Astrocyte (in vitro differentiated cells and primary cell): ENCODE measurements at regions not wholly inside any gene's neighbourhood (a gene's known extent, or its start where the extent isn't known, plus 50 kb on each side); places are given as distances from the start of the nearest gene placed in this dataset.

Source experiments
- DNase-seq: peaks from one replicate; pipeline ENCODE4 v3.0.0-alpha.2; 2010; ENCODE audit warnings: low read depth
- FAIRE-seq: peaks from 2 replicates; lab custom pipeline; 2011; peaks lifted over from hg19 to GRCh38; lab: Jason Lieb, UNC
- H2AFZ ChIP-seq: 2 replicates; pipeline ENCODE4 v1.6.0; 2012; ENCODE audit warnings: low read depth, low read length, inconsistent platforms
- H3K27ac ChIP-seq: 2 replicates; pipeline ENCODE4 v1.5.1; 2011; ENCODE audit warnings: low read depth, low read length, inconsistent platforms
- H3K27me3 ChIP-seq: 2 replicates; pipeline ENCODE4 v1.6.0; 2011; ENCODE audit warnings: low read length, inconsistent platforms; ENCODE audit not compliant: insufficient read depth
- H3K36me3 ChIP-seq: 2 replicates; pipeline ENCODE4 v1.5.1; 2011; ENCODE audit warnings: low read length, inconsistent platforms; ENCODE audit not compliant: insufficient read depth
- H3K4me1 ChIP-seq: 2 replicates; pipeline ENCODE4 v1.5.1; 2011; ENCODE audit warnings: low read length, inconsistent platforms; ENCODE audit not compliant: insufficient read depth
- H3K4me2 ChIP-seq: 2 replicates; pipeline ENCODE4 v1.6.0; 2012; ENCODE audit warnings: low read length, inconsistent platforms
- H3K4me3 ChIP-seq: 2 replicates; pipeline ENCODE4 v1.5.1; 2011; ENCODE audit warnings: low read depth, mild to moderate bottlenecking, low read length, inconsistent platforms; ENCODE audit not compliant: insufficient read depth
- H3K79me2 ChIP-seq: 2 replicates; pipeline ENCODE4 v1.6.0; 2012; ENCODE audit warnings: mild to moderate bottlenecking, low read length, inconsistent platforms; ENCODE audit not compliant: insufficient read depth
- H3K9ac ChIP-seq: 2 replicates; pipeline ENCODE4 v1.6.0; 2012; ENCODE audit warnings: mild to moderate bottlenecking, low read length, inconsistent platforms
- H3K9me3 ChIP-seq: 2 replicates; pipeline ENCODE4 v1.5.1; 2012; ENCODE audit warnings: low read depth, mild to moderate bottlenecking, low read length, inconsistent platforms; ENCODE audit not compliant: insufficient read depth
- H4K20me1 ChIP-seq: 2 replicates; pipeline ENCODE4 v1.6.0; 2012; ENCODE audit warnings: low read length, inconsistent platforms; ENCODE audit not compliant: insufficient read depth
- H3K27ac Mint-ChIP-seq: one replicate; pipeline ENCODE4 v1.8.0; 2021; ENCODE audit warnings: mild to moderate bottlenecking, mixed read lengths; ENCODE audit not compliant: unreplicated experiment
- H3K27me3 Mint-ChIP-seq: one replicate; pipeline ENCODE4 v1.8.0; 2021; ENCODE audit warnings: low read depth, mixed read lengths; ENCODE audit not compliant: unreplicated experiment
- H3K36me3 Mint-ChIP-seq: one replicate; pipeline ENCODE4 v1.8.0; 2021; ENCODE audit warnings: low read depth, mixed read lengths; ENCODE audit not compliant: unreplicated experiment
- H3K4me1 Mint-ChIP-seq: one replicate; pipeline ENCODE4 v1.8.0; 2021; ENCODE audit warnings: low read depth, mixed read lengths; ENCODE audit not compliant: unreplicated experiment
- H3K4me3 Mint-ChIP-seq: one replicate; pipeline ENCODE4 v1.8.0; 2021; ENCODE audit warnings: mild to moderate bottlenecking, moderate library complexity, mixed read lengths; ENCODE audit not compliant: unreplicated experiment
- H3K9me3 Mint-ChIP-seq: one replicate; pipeline ENCODE4 v1.8.0; 2021; ENCODE audit warnings: mild to moderate bottlenecking, mixed read lengths; ENCODE audit not compliant: unreplicated experiment
- CTCF ChIP-seq: IDR thresholded peaks from 2 replicates; pipeline ENCODE4 v1.5.1; 2011; ENCODE audit warnings: low read depth, mild to moderate bottlenecking, inconsistent platforms, low read length, moderate library complexity; ENCODE audit not compliant: insufficient read depth
- EZH2 ChIP-seq: IDR thresholded peaks from 2 replicates; pipeline ENCODE4 v1.6.1; 2012; ENCODE audit warnings: mild to moderate bottlenecking, low read length, inconsistent platforms; ENCODE audit not compliant: insufficient read depth

- H3K36me3 Mint-ChIP-seq = no peaks in the 10 kb centered on the region
- TF ChIP-seq EZH2 (no peak), CTCF (no peak)
- Histone ChIP-seq H2AFZ (no peak overlapping the region), H4K20me1 (no peaks in the 10 kb centered on the region), H3K9me3 (no peaks in the 10 kb centered on the region), H3K4me1 (no peaks in the 10 kb centered on the region), H3K27ac (no peak overlapping the region), H3K79me2 (no peaks in the 10 kb centered on the region), H3K27me3 (no peaks in the 10 kb centered on the region), H3K9ac (no peak overlapping the region), H3K4me3 (no peak overlapping the region), H3K4me2 (no peak overlapping the region), H3K36me3 (no peaks in the 10 kb centered on the region)
- DNase-seq (no peak), FAIRE-seq (no peak)
- H3K27ac Mint-ChIP-seq = no peak overlapping the region
- peaks cover 20% of the 10 kb centered on the region for H3K27me3 Mint-ChIP-seq
- no peak overlapping the region for H3K4me3 Mint-ChIP-seq
- peaks cover 6% of the 10 kb centered on the region for H3K4me1 Mint-ChIP-seq
- no peaks in the 10 kb centered on the region for H3K9me3 Mint-ChIP-seq
Observed at GRCh38 chr1:48084826-48085225, 87.6 kb upstream of the TRABD2B start.

GRCh38 chr1:48082271-48082962 is 85.2 kb upstream of the TRABD2B start:
- no peak overlapping the region for H3K9ac ChIP-seq
- H3K27me3 ChIP-seq = no peaks in the 10 kb centered on the region
- TF ChIP-seq EZH2 = no peak
- H3K9me3 Mint-ChIP-seq = no peaks in the 10 kb centered on the region
- H3K27ac ChIP-seq = no peak overlapping the region
- H3K36me3 ChIP-seq = no peaks in the 10 kb centered on the region
- H3K4me3 ChIP-seq = no peak overlapping the region
- peaks cover 38% of the 10 kb centered on the region for H3K27me3 Mint-ChIP-seq
- H3K79me2 ChIP-seq = no peaks in the 10 kb centered on the region
- no peaks in the 10 kb centered on the region for H3K9me3 ChIP-seq
- H3K27ac Mint-ChIP-seq = peak overlapping the region; percentile 67
- no peaks in the 10 kb centered on the region for H3K4me1 ChIP-seq
- no peak overlapping the region for H2AFZ ChIP-seq
- DNase-seq = no peak
- H3K4me2 ChIP-seq = no peak overlapping the region
- H3K36me3 Mint-ChIP-seq = no peaks in the 10 kb centered on the region
- H3K4me3 Mint-ChIP-seq = no peak overlapping the region
- no peak for FAIRE-seq
- H4K20me1 ChIP-seq = no peaks in the 10 kb centered on the region
- peaks cover 8% of the 10 kb centered on the region for H3K4me1 Mint-ChIP-seq

GRCh38 chr1:48080331-48081255 is 83.4 kb upstream of the TRABD2B start:
- Histone ChIP-seq H3K27ac (no peak overlapping the region), H2AFZ (no peak overlapping the region), H3K9me3 (no peaks in the 10 kb centered on the region), H3K79me2 (no peaks in the 10 kb centered on the region), H4K20me1 (no peaks in the 10 kb centered on the region), H3K4me2 (no peak overlapping the region), H3K4me3 (no peak overlapping the region), H3K9ac (no peak overlapping the region), H3K4me1 (no peaks in the 10 kb centered on the region), H3K36me3 (no peaks in the 10 kb centered on the region), H3K27me3 (peaks cover 3% of the 10 kb centered on the region)
- Mint-ChIP-seq H3K9me3 (no peaks in the 10 kb centered on the region), H3K27me3 (peaks cover 44% of the 10 kb centered on the region), H3K27ac (no peak overlapping the region), H3K4me3 (no peak overlapping the region), H3K36me3 (no peaks in the 10 kb centered on the region), H3K4me1 (peaks cover 8% of the 10 kb centered on the region)
- no peak for DNase-seq
- TF ChIP-seq CTCF (no peak), EZH2 (no peak)
- no peak for FAIRE-seq
